Karpas-422 (cell line): ENCODE measurements at regions not wholly inside any gene's neighbourhood (a gene's known extent, or its start where the extent isn't known, plus 50 kb on each side); places are given as distances from the start of the nearest gene placed in this dataset.

Experiments
- DNase-seq: peaks from one replicate; pipeline ENCODE4 v3.0.0-alpha.2; 2015
- H2AFZ ChIP-seq: fragments of 200-600 bp; sonication (generic); 2 replicates; pipeline ENCODE4 v1.6.1; 2014; ENCODE audit warnings: antibody characterized with exemption, low read length, mixed read lengths
- H3K27ac ChIP-seq: fragments of 200-600 bp; sonication (generic); 2 replicates; pipeline ENCODE4 v1.5.1; 2014; ENCODE audit warnings: mild to moderate bottlenecking, low read length, moderate library complexity
- H3K27me3 ChIP-seq: fragments of 200-600 bp; sonication (generic); 2 replicates; pipeline ENCODE4 v1.6.1; 2014; ENCODE audit warnings: low read length, mixed read lengths
- H3K36me3 ChIP-seq: fragments of 200-600 bp; sonication (generic); 2 replicates; pipeline ENCODE4 v1.6.1; 2014; ENCODE audit warnings: low read length, mixed read lengths; ENCODE audit not compliant: insufficient read depth
- H3K4me1 ChIP-seq: fragments of 200-600 bp; sonication (generic); 2 replicates; pipeline ENCODE4 v1.6.1; 2014; ENCODE audit warnings: mild to moderate bottlenecking, low read length, mixed read lengths
- H3K4me2 ChIP-seq: fragments of 200-600 bp; sonication (generic); 2 replicates; pipeline ENCODE4 v1.6.1; 2014; ENCODE audit warnings: low read length, low read depth, mild to moderate bottlenecking; ENCODE audit not compliant: poor library complexity, severe bottlenecking
- H3K4me3 ChIP-seq: fragments of 200-600 bp; sonication (generic); 2 replicates; pipeline ENCODE4 v1.5.1; 2014; ENCODE audit warnings: mild to moderate bottlenecking, antibody characterized with exemption, low read length, mixed read lengths
- H3K79me2 ChIP-seq: fragments of 200-600 bp; sonication (generic); 2 replicates; pipeline ENCODE4 v1.6.1; 2014; ENCODE audit warnings: mild to moderate bottlenecking, low read length, mixed read lengths
- H3K9ac ChIP-seq: fragments of 200-600 bp; sonication (generic); 2 replicates; pipeline ENCODE4 v1.6.0; 2014; ENCODE audit warnings: low read length
- H3K9me2 ChIP-seq: fragments of 200-600 bp; sonication (generic), shearing (Covaris generic); replicated peaks from 2 replicates; pipeline ENCODE4 v1.6.0; 2014; ENCODE audit warnings: mild to moderate bottlenecking, low read length, moderate library complexity; ENCODE audit not compliant: insufficient read depth
- H3K9me3 ChIP-seq: fragments of 300-700, 200-600 bp; sonication (generic); 2 replicates; pipeline ENCODE4 v1.6.1; 2014; ENCODE audit warnings: low read length, mixed read lengths
- H4K20me1 ChIP-seq: fragments of 200-600 bp; sonication (generic); 2 replicates; pipeline ENCODE4 v1.6.1; 2014; ENCODE audit warnings: mild to moderate bottlenecking, antibody characterized with exemption, low read length, low read depth; ENCODE audit not compliant: insufficient read depth

- H3K9me3 ChIP-seq = peaks cover 47% of the 10 kb centered on the region
- H3K27me3 ChIP-seq = no peaks in the 10 kb centered on the region
- no peak overlapping the region for H3K4me2 ChIP-seq
- H3K4me3 ChIP-seq = no peak overlapping the region
- DNase-seq = no peak
- H3K4me1 ChIP-seq = no peaks in the 10 kb centered on the region
- H4K20me1 ChIP-seq = no peaks in the 10 kb centered on the region
- H3K36me3 ChIP-seq = no peaks in the 10 kb centered on the region
- H3K9me2 ChIP-seq = no peaks in the 10 kb centered on the region
- H2AFZ ChIP-seq = no peak overlapping the region
- no peak overlapping the region for H3K9ac ChIP-seq
- no peak overlapping the region for H3K27ac ChIP-seq
- no peaks in the 10 kb centered on the region for H3K79me2 ChIP-seq
These were observed 1136.8 kb upstream of the NUDT12 start for GRCh38 chr5:104699438-104699837.

GRCh38 chr5:104661256-104661655 is 1098.7 kb upstream of the NUDT12 start:
- DNase-seq = no peak
- Histone ChIP-seq H3K36me3 (no peaks in the 10 kb centered on the region), H3K4me2 (no peak overlapping the region), H3K27ac (no peak overlapping the region), H3K4me1 (no peaks in the 10 kb centered on the region), H4K20me1 (no peaks in the 10 kb centered on the region), H3K27me3 (no peaks in the 10 kb centered on the region), H3K79me2 (no peaks in the 10 kb centered on the region), H3K9ac (no peak overlapping the region), H3K9me2 (no peaks in the 10 kb centered on the region), H3K4me3 (no peak overlapping the region), H2AFZ (no peak overlapping the region), H3K9me3 (peaks cover 33% of the 10 kb centered on the region)

DNA sequence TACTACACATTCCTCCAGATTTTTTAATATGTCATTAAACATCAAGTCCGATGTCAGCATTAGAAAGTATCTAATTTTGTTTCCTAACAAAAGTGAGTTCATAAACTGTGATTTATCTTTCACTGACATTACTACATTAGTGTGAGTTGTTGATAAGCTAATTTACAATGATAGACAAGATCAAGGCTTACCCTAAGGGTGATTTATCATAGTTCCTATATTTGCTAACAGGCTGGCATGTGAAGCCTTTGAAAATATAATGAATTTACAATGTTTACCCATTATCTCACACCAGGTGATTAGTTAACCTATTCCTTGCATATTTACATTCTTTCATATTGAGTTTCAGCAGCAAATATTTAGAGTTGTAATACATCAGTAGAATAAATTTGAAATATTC is 1096.9 kb upstream of the NUDT12 start:
- H3K4me2 ChIP-seq = no peak overlapping the region
- H3K9me3 ChIP-seq = peaks cover 29% of the 10 kb centered on the region
- H4K20me1 ChIP-seq = no peaks in the 10 kb centered on the region
- H3K4me1 ChIP-seq = no peaks in the 10 kb centered on the region
- no peak for DNase-seq
- H2AFZ ChIP-seq = no peak overlapping the region
- H3K9me2 ChIP-seq = no peaks in the 10 kb centered on the region
- no peaks in the 10 kb centered on the region for H3K27me3 ChIP-seq
- H3K79me2 ChIP-seq = no peaks in the 10 kb centered on the region
- no peak overlapping the region for H3K27ac ChIP-seq
- H3K9ac ChIP-seq = no peak overlapping the region
- H3K36me3 ChIP-seq = no peaks in the 10 kb centered on the region
- H3K4me3 ChIP-seq = no peak overlapping the region

- Histone ChIP-seq H3K27me3 (no peaks in the 10 kb centered on the region), H3K4me1 (no peaks in the 10 kb centered on the region), H3K9me2 (no peaks in the 10 kb centered on the region), H2AFZ (no peak overlapping the region), H3K9me3 (peaks cover 35% of the 10 kb centered on the region), H3K36me3 (no peaks in the 10 kb centered on the region), H3K4me2 (no peak overlapping the region), H3K9ac (no peak overlapping the region), H4K20me1 (no peaks in the 10 kb centered on the region), H3K27ac (no peak overlapping the region), H3K4me3 (no peak overlapping the region), H3K79me2 (no peaks in the 10 kb centered on the region)
- no peak for DNase-seq
These were observed 1089.8 kb upstream of the NUDT12 start for GRCh38 chr5:104652271-104652861.

DNA sequence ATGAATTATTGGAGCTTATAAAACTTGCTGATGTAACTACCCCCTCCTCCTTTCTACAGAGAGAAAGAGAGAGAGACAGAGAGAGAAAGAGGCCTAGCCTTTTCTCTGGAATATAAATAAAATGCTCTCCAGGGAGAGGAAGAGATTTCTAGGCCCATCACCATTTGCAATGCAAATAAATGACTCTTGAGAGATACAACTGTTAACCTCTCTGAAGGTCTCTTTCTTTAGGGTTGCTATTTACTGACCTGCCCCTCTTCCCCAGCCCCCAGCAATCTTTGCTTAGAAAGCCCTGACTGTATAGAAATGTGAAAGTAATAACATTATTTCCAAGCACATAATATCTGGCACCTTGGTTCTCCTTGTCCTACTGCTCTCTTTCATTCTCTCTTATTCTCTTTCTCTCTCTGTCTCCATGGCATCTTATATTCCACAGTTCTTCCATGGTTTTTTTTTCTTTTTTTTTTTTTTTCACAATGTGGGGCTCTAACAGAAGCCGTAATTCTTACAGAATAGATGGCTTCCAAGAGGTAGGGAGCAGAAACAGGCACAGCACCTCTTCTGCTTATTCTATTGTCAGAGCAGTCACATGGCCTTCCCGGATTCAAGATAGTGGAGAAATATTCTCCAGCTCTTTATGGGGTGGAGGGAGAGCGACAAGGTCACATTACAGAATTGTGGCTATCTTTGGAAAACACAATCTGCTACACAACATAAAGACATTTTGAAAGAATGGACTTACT is 1087.9 kb upstream of the NUDT12 start:
- Histone ChIP-seq H3K79me2 (no peaks in the 10 kb centered on the region), H3K27ac (no peak overlapping the region), H3K27me3 (no peaks in the 10 kb centered on the region)

DNA sequence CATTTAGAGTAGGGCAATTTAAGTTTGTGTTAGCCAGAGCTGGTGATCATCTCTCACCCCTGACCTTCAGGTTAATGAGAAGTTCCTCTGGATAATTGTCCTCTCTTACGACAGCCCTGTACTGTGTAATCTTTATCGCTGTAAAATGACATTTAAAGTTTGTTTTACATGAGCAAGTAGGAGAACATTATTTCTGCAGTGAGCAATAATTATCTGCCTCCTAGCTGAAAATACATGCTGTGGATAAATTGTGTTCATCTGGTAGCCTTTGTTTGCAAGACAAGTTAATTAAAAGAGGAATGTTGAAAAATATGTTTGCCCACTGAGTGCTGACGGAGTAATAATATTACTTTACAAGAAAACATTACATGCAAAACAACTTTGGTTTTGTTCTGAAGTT is 1083.8 kb upstream of the NUDT12 start:
- H3K9me3 ChIP-seq = peaks cover 22% of the 10 kb centered on the region
- no peaks in the 10 kb centered on the region for H3K27me3 ChIP-seq
- no peak overlapping the region for H3K4me3 ChIP-seq
- H3K4me1 ChIP-seq = no peaks in the 10 kb centered on the region
- H3K9me2 ChIP-seq = no peaks in the 10 kb centered on the region
- no peaks in the 10 kb centered on the region for H3K79me2 ChIP-seq
- H3K9ac ChIP-seq = no peak overlapping the region
- H3K27ac ChIP-seq = no peak overlapping the region
- H2AFZ ChIP-seq = no peak overlapping the region
- DNase-seq = no peak
- no peaks in the 10 kb centered on the region for H3K36me3 ChIP-seq
- H3K4me2 ChIP-seq = no peak overlapping the region
- H4K20me1 ChIP-seq = no peaks in the 10 kb centered on the region

More for the DNA sequence above, 1087.9 kb upstream of the NUDT12 start:
- Histone ChIP-seq H3K4me1 (no peaks in the 10 kb centered on the region), H3K36me3 (no peaks in the 10 kb centered on the region), H3K9ac (no peak overlapping the region), H3K4me2 (no peak overlapping the region), H3K4me3 (no peak overlapping the region), H3K9me2 (no peaks in the 10 kb centered on the region), H4K20me1 (no peaks in the 10 kb centered on the region), H2AFZ (no peak overlapping the region), H3K9me3 (peaks cover 29% of the 10 kb centered on the region)
- no peak for DNase-seq

- H3K27me3 ChIP-seq = no peaks in the 10 kb centered on the region
- no peak overlapping the region for H3K4me2 ChIP-seq
- peaks cover 33% of the 10 kb centered on the region for H3K9me3 ChIP-seq
- DNase-seq = no peak
- no peaks in the 10 kb centered on the region for H3K36me3 ChIP-seq
- no peak overlapping the region for H3K4me3 ChIP-seq
- no peak overlapping the region for H2AFZ ChIP-seq
- H3K4me1 ChIP-seq = no peaks in the 10 kb centered on the region
- H3K9ac ChIP-seq = no peak overlapping the region
- no peaks in the 10 kb centered on the region for H4K20me1 ChIP-seq
- no peak overlapping the region for H3K27ac ChIP-seq
- H3K79me2 ChIP-seq = no peaks in the 10 kb centered on the region
- no peaks in the 10 kb centered on the region for H3K9me2 ChIP-seq
These were observed 1080.7 kb upstream of the NUDT12 start for GRCh38 chr5:104643320-104643719.

- Histone ChIP-seq H3K9ac (no peak overlapping the region), H3K36me3 (no peaks in the 10 kb centered on the region), H3K79me2 (no peaks in the 10 kb centered on the region), H2AFZ (no peak overlapping the region), H3K4me2 (no peak overlapping the region), H3K4me1 (no peaks in the 10 kb centered on the region), H3K9me2 (no peaks in the 10 kb centered on the region), H3K27me3 (no peaks in the 10 kb centered on the region), H3K9me3 (peaks cover 31% of the 10 kb centered on the region), H4K20me1 (no peaks in the 10 kb centered on the region), H3K27ac (no peak overlapping the region), H3K4me3 (no peak overlapping the region)
- no peak for DNase-seq
These were observed 1072.6 kb upstream of the NUDT12 start for GRCh38 chr5:104635227-104635626.
